ENCODE measurements at regions not wholly inside any gene's neighbourhood (a gene's known extent, or its start where the extent isn't known, plus 50 kb on each side); places are given as distances from the start of the nearest gene placed in this dataset.

DNA sequence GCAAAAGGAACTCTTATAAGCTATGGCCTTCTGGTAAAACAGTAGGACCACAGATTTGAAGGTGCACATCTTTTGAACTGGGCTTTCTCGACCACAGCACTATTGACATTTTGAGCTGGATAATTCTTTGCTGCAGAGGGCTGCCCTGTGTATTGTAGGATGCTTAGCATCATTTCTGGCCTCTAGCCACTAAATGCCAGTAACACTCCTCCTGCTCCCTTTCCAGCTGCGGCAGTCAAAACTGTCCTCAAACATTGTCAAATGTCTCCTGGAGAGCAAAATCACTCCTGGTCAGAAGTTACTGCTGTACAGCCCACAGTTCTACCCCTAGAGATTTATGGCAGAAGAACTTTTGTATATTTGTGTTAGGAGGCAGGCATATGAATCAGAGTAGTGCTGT is 836.7 kb downstream of the PLA2G4A start:
- no peak overlapping the region for H3K4me3 ChIP-seq (replicated peaks; ENCODE audit: low read depth, low read length)
- DNase-seq (ENCODE audit: low read depth): no peak
- TF ChIP-seq, protein P1, sequence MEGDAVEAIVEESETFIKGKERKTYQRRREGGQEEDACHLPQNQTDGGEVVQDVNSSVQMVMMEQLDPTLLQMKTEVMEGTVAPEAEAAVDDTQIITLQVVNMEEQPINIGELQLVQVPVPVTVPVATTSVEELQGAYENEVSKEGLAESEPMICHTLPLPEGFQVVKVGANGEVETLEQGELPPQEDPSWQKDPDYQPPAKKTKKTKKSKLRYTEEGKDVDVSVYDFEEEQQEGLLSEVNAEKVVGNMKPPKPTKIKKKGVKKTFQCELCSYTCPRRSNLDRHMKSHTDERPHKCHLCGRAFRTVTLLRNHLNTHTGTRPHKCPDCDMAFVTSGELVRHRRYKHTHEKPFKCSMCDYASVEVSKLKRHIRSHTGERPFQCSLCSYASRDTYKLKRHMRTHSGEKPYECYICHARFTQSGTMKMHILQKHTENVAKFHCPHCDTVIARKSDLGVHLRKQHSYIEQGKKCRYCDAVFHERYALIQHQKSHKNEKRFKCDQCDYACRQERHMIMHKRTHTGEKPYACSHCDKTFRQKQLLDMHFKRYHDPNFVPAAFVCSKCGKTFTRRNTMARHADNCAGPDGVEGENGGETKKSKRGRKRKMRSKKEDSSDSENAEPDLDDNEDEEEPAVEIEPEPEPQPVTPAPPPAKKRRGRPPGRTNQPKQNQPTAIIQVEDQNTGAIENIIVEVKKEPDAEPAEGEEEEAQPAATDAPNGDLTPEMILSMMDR (IDR thresholded peaks at IDR 0.05; ENCODE audit: low read length, missing control alignments): no peak

DNA sequence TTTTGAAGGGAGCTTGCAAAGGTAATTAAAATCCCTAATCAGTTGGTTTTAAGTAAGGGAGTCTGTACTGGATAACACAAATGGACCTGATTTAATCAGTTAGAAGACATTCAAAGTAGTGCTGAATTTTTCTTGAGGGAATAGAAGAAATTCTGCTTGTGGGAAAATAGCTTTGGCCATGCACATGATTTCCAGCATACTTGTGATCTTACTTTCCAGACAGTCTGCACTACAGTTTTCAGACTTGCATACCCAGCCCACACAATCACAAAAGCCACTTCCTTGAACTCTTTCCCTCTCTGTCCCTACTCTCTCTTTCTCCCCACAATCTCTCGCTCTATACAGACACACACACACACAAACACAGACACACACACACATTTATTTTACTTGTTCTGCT is 852.1 kb downstream of the PLA2G4A start:
- H3K4me3 ChIP-seq (replicated peaks; ENCODE audit: low read depth, low read length): no peak overlapping the region
- peak; percentile 59 for DNase-seq (ENCODE audit: low read depth)
- TF ChIP-seq, protein P1 (IDR thresholded peaks at IDR 0.05; ENCODE audit: low read length, missing control alignments): no peak

DNA sequence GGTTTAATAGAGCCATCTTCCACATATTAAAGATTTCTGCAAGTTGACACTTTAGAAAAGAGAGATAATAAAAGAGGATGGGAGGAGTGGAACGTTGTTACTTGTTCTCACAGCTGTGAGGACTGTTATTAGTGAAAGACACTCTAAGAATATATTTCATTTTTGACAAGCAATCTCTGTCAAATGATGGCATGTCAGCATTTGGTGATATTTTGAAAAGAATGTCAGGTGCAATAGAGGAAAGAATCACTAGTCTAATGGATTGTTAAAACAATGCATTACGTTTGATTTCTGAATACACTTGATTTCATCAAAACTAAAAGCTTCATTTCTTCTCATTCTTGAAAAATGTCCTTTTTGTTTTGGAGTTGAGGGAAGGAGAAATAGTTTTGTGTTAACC is 853.4 kb downstream of the PLA2G4A start:
- DNase-seq (ENCODE audit: low read depth): no peak
- TF ChIP-seq, protein P1 (IDR thresholded peaks at IDR 0.05; ENCODE audit: low read length, missing control alignments): no peak

DNA sequence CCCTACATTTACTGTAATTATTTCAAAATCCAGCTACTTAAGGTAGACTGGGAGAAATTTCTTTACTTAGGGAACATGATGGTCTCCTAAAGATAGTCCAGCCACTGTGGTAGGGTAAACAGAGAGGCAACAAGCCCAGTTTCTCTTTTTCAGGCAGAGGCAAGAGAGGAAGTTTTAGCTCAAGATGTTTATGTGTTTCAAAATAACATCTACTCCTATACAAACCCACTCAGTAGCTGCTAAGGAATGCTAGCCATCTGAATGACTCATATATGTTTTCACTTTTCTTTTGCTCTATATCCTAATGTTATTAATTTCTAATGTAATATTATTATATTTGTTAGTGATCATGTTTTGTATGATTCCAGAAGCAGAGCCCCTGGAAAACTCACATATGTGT is 856.6 kb downstream of the PLA2G4A start:
- H3K4me3 ChIP-seq (replicated peaks; ENCODE audit: low read depth, low read length): no peak overlapping the region
- TF ChIP-seq, protein P1 (IDR thresholded peaks at IDR 0.05; ENCODE audit: low read length, missing control alignments): no peak
- peak; percentile 76 for DNase-seq (ENCODE audit: low read depth)

More for the DNA sequence above, 853.4 kb downstream of the PLA2G4A start:
- no peak overlapping the region for H3K4me3 ChIP-seq (replicated peaks; ENCODE audit: low read depth, low read length)

DNA sequence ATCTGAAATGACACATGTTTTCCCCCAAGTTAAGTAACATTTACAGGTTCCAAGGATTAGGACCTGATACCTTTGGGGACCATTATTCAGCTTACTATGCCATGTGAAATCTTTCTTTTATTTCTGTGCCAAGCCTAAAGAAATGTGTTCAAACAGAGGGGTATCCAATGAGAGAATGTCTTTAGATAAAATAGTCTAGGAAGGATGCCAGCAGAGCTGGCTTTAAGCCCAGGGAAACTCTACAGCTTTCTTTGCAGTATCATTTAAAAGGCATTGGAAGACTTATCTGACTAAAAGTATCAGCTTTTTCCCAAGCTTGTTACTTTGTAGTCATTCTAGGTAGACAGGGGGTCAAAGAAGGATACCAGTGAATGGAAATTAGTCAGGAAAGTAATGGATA is 860.4 kb downstream of the PLA2G4A start:
- TF ChIP-seq, protein P1 (IDR thresholded peaks at IDR 0.05; ENCODE audit: low read length, missing control alignments): no peak
- DNase-seq (ENCODE audit: low read depth): peak; percentile 90
- no peak overlapping the region for H3K4me3 ChIP-seq (replicated peaks; ENCODE audit: low read depth, low read length)

DNA sequence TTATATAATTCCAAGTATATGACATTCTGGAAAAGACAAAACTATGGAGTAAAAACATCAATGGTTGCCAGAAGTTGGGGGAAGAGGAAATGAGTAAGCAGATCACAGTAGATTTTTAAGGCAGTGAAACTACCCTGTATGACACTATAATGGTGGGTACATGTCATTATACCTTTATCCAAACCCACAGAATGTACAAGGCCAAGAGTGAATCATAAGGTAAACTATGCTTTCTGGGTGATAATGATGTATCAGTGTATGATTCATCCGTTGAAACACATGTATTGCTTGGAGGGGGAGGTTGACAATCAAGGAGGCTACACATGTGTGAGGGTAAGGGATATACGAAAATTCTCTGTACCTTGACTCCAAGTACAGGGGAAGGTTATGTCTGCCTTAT is 862.7 kb downstream of the PLA2G4A start:
- TF ChIP-seq, protein P1 (IDR thresholded peaks at IDR 0.05; ENCODE audit: low read length, missing control alignments): no peak
- no peak overlapping the region for H3K4me3 ChIP-seq (replicated peaks; ENCODE audit: low read depth, low read length)
- DNase-seq (ENCODE audit: low read depth): peak; percentile 83

DNA sequence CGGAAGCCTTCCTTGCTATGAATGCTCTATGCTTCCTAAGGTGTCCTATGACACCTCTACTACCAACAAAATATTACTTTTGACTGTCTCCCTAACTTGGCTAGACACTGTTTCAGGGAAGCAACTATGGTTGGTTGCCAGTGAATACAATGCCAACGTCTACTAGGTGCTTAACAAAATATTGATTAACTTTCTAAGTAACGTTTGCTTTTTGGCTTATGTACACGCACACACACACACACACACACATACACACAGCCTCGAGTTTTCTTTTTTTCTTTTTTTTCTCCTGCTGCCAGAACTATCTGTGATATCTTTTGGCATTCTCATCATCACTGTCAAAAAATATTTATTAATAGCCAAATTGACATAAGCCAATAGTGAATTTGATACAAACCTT is 864.0 kb downstream of the PLA2G4A start:
- no peak for DNase-seq (ENCODE audit: low read depth)
- no peak overlapping the region for H3K4me3 ChIP-seq (replicated peaks; ENCODE audit: low read depth, low read length)
- TF ChIP-seq, protein P1 (IDR thresholded peaks at IDR 0.05; ENCODE audit: low read length, missing control alignments): no peak
